A549 (cell line): ENCODE measurements at regions not wholly inside any gene's neighbourhood (a gene's known extent, or its start where the extent isn't known, plus 50 kb on each side); places are given as distances from the start of the nearest gene placed in this dataset.

Experiments used
- CHD2 ChIP-seq: fragments of 150-350 bp; IDR thresholded peaks from 2 replicates; pipeline ENCODE4 v1.6.1; 2014; ENCODE audit warnings: low read length; ENCODE audit not compliant: partially characterized antibody
- CTCF ChIP-seq: fragments of >200 bp; sonication (Bioruptor Twin); formaldehyde crosslinking; IDR thresholded peaks from 3 replicates; pipeline ENCODE4 v1.5.1; 2016
- EP300 ChIP-seq, 2 experiments: fragments of >200 bp; sonication (Bioruptor Twin); formaldehyde crosslinking; IDR thresholded peaks; 2 replicates in 1 of 2; 3 replicates in 1 of 2; pipeline ENCODE4 v1.6.1; 2016 to 2017
- HMGXB4 ChIP-seq: fragments of 250-450 bp; sonication (Bioruptor Pico); IDR thresholded peaks from 2 replicates; pipeline ENCODE4 v1.5.0; 2021; ENCODE audit warnings: mild to moderate bottlenecking, moderate library complexity, borderline replicate concordance
- MAX ChIP-seq: IDR thresholded peaks from 2 replicates; pipeline ENCODE4 v1.6.1; 2012
- PBX3 ChIP-seq: IDR thresholded peaks from 2 replicates; pipeline ENCODE4 v1.6.1; 2012
- POLR2A ChIP-seq: IDR thresholded peaks from 2 replicates; pipeline ENCODE4 v1.6.1; 2012; ENCODE audit warnings: mild to moderate bottlenecking, low read length
- RAD21 ChIP-seq, 2 experiments: fragments of >200 bp in 1 of 2; sonication (Bioruptor Twin) in 1 of 2; formaldehyde crosslinking in 1 of 2; IDR thresholded peaks in 1 of 2; conservative IDR thresholded peaks in 1 of 2; 2 replicates in 1 of 2; 3 replicates in 1 of 2; pipeline ENCODE4 v1.6.1; 2012 to 2018; ENCODE audit warnings: inconsistent platforms in 1 of 2
- RCOR1 ChIP-seq: fragments of 150-350 bp; IDR thresholded peaks from 2 replicates; pipeline ENCODE4 v1.6.1; 2014; ENCODE audit warnings: antibody characterized with exemption, low read length, low read depth
- REST ChIP-seq: fragments of 200-600 bp; sonication (generic); IDR thresholded peaks from 2 replicates; pipeline ENCODE4 v1.6.1; 2016; ENCODE audit warnings: antibody characterized with exemption, mild to moderate bottlenecking, moderate library complexity
- RFX5 ChIP-seq: fragments of 450-650 bp; IDR thresholded peaks from 2 replicates; pipeline ENCODE4 v1.7.1; 2014; ENCODE audit warnings: antibody characterized with exemption, mild to moderate bottlenecking, moderate library complexity
- USF2 ChIP-seq: fragments of 450-650 bp; IDR thresholded peaks from 2 replicates; pipeline ENCODE4 v1.6.1; 2014; ENCODE audit warnings: antibody characterized with exemption

- no peak for TF ChIP-seq EP300 (IDR thresholded peaks at IDR 0.05)
- no peak for TF ChIP-seq POLR2A
- no peak for TF ChIP-seq RFX5
- no peak for TF ChIP-seq MAX
- no peak for TF ChIP-seq REST
- TF ChIP-seq CTCF = no peak
- TF ChIP-seq HMGXB4 (CRISPR knock-in tag) = no peak
- TF ChIP-seq RCOR1 = no peak
- no peak for TF ChIP-seq CHD2
- TF ChIP-seq PBX3 = no peak
- TF ChIP-seq RAD21 (conservative IDR thresholded peaks at IDR 0.05 in 1 of 2, IDR thresholded peaks at IDR 0.05 in 1 of 2) = no peak
- no peak for TF ChIP-seq USF2
Measured at GRCh38 chr1:198917226-198917625, 278.4 kb downstream of the PTPRC start.
